ENCODE measurements at regions not wholly inside any gene's neighbourhood (a gene's known extent, or its start where the extent isn't known, plus 50 kb on each side); places are given as distances from the start of the nearest gene placed in this dataset.
"Not testable (repeated sequence)": the region's sequence is repeated elsewhere in the genome, so short reads cannot be mapped to it uniquely, and the experiment has no call there.

DNA sequence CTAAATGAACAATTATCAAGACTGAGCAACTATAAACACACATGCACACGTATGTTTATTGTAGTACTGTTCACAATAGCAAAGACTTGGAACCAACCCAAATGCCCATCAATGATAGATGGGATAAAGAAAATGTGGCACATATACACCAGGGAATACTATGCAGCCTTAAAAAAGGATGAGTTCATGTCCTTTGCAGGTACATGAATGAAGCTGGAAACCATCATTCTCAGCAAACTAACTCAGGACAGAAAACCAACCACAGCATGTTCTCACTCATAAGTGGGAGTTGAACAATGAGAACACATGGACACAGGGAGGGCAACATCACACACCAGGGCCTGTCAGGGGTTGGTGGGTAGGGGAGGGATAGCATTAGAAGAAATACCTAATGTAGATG is 445.4 kb downstream of the BCAT1 start:
- DNase-seq, result not testable (repeated sequence)

DNA sequence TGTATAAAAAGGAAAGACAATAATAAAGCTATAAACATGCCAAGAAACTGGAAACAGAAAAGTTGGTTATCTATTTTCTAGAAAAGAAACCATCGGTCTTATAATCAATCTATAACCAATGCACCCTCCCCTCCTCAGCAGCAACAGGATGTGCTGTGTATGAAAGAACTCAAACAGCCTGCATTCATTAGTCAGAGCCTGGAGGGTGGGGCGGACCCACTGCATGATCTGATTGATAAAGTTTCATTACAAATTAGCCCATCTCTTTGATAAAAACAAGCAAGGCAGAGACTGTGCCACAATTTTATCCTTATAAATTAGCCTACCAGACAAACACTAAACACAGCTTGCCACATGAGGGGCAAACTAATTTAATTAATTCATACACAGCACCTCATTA is 448.1 kb downstream of the BCAT1 start:
- DNase-seq, result no peak

- no peak for DNase-seq
These were observed 448.5 kb downstream of the BCAT1 start for GRCh38 chr12:24500421-24500820.

DNA sequence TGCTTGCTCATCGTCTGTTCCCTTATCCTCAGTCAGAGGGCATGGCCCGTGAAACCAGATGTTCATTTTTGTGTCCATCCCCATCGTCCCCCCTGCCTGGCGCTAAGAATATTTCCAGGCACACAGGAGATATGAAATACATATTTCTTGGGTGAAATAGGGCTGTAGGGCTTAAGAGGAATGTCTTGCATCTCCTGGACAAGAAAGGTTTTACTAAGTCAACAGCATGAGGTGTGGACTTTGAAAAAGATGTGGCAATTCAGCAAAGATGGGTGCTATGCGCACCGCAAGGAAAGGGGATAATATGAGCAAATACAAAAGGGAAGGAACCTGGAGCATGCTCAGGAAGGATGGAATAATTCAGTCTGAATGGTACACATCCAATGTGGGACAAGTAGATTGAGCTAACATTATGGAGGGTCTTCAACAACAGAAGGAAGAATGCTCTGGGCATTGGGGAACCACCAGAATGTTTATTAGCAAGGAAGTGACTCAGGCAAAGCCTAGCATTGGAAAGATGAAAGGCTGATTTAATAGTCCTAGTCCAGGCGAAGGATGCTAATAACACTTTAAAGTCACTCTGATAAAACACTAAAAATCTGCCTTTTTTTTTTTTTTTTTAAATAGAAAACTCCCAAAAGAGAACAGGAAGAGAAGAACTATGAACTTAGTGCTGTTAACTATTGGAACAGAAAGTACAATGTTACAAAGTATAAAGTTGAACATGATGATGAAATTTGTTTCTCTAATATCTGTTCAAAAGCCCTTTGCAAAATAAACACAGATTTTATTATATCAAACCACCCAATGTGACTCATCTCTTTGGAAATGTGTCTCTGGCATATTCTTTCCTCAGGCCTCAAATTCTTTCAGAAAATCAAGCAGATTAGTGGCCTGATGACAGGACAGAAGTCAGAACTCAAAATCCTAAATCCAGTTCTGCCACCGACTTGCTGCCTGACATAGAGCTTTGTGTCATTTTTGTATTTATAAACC is 449.5 kb downstream of the BCAT1 start:
- no peak for DNase-seq

DNA sequence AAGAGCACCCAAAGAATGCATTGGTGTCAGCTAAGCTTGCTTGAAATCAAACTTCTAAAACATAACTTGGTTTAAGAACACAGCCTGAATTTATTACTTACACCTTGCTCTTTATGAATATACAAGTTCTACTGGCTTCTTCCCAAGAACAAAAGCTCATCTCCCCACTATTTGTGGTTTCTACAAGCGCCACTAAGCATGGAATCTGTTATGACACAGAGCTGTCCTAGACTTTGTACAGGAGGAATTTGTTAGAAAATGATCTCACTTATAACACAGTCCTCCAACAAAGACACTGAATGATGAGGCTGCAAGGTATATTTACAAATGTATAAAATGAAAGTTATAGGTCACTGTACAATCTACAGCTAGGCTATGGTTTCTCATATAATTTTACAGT is 452.1 kb downstream of the BCAT1 start:
- no peak for DNase-seq

- DNase-seq, result no peak
These were observed 454.5 kb downstream of the BCAT1 start for GRCh38 chr12:24494401-24494800.

DNA sequence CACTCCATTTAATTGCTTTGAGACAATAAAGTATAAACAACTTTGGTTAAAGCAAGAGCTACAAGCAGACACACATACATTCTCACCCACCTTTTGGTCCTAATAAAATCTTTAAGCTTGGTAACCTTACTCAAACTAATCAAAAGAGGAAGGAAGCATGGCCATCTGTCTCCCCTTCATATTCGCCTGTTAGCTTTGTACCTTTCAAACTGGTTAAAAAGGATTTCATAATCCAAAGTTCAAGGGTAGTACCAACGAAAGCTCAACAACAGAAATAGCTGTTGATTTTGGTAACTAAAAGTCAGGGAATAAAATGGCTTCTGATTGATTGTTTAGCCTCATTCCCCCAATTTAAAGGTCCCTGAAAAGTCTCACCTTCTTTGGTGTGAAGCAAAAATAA is 456.9 kb downstream of the BCAT1 start:
- no peak for DNase-seq

GRCh38 chr12:24489939-24490338 is 459.0 kb downstream of the BCAT1 start:
- no peak for DNase-seq

- no peak for DNase-seq
These were observed 459.8 kb downstream of the BCAT1 start for GRCh38 chr12:24488906-24489619.

- no peak for DNase-seq
These were observed 460.8 kb downstream of the BCAT1 start for GRCh38 chr12:24488091-24488596.

- DNase-seq, result no peak
These were observed 461.3 kb downstream of the BCAT1 start for GRCh38 chr12:24487606-24488005.

DNA sequence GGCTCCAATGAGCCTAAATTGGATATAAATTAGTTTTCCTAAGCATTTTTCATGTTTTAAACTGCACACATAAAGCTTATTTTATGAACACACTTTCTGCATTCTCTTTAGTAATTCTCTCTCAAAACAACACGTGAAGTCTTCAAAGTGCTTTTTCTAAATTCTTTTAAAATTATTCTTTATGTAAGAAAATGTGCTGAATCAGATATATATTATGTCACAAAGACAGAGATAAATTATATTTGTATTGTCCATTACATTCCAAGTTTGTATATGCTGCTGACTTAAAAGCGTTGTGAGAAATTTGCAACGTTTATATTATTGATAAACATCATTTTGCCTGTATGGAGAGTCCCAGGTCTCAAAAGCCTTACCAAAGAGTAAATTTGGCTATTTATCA is 465.2 kb downstream of the BCAT1 start:
- DNase-seq, result no peak

GRCh38 chr12:24482882-24483604 is 465.9 kb downstream of the BCAT1 start:
- no peak for DNase-seq

DNA sequence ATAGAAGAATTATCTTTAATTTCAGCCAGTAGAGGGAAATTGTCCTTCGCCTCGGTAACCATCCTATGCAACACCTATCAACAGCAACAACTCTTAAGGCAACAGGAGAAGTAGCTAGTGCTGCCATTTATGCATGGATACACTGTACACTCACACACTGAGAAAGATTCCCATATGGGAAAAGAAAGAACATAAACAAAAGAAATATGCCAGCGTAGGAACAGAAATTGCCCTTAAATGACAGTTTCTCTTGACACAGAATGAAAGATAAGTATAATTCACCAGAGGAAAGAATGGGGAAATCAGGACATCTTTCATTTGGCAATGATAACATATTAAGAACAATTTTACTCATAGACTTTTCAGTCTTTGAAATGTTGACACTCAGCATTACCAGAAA is 466.9 kb downstream of the BCAT1 start:
- DNase-seq, result no peak

DNA sequence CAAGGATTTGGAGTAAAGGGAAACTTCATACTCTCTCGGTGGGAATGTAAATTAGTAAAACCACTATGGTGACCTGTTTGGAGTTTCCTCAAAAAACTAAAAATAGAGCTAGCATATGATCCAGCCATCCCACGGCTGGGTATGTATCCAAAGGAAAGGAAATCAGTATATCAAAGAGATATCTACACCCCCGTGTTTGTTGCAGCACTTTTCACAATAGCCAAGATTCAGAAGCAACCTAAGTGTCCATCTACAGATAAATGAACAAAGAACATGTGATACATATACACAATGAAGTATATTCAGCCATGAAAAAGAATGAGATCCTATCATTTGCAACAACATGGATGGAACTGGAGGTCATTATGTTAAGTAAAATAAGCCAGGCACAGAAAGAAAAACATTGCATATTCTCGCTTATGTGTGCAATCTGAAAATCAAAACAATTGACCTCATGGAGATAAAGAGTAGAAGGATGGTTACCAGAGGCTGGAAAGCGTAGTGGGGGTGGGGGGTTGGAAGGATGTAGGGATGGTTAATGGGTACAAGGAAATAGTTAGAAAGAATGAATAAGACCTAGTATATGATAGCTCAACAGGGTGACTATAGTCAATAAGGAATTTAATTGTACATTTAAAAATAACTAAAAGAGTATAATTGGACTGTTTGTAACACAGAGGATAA is 468.0 kb downstream of the BCAT1 start:
- no peak for DNase-seq

GRCh38 chr12:24479131-24479530 is 469.8 kb downstream of the BCAT1 start:
- DNase-seq, result no peak

DNA sequence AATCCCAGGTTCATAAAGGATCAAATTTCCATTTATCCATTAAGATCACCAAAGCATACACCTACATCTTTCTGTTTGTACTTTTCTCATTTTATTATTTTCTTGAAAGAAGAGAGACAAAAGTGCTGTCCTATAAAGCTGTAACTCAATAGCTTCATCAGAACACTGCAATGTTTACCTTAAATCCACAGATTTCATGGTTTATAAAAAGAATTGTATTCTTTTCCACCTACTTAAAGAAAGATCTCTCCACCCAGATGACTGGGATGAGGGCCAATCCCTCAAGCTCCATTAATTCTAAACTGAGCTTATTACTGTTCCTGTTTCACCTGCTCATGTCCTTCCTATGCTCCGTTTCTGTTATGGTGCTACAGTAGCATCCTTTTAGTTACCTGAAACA is 470.6 kb downstream of the BCAT1 start:
- no peak for DNase-seq

DNA sequence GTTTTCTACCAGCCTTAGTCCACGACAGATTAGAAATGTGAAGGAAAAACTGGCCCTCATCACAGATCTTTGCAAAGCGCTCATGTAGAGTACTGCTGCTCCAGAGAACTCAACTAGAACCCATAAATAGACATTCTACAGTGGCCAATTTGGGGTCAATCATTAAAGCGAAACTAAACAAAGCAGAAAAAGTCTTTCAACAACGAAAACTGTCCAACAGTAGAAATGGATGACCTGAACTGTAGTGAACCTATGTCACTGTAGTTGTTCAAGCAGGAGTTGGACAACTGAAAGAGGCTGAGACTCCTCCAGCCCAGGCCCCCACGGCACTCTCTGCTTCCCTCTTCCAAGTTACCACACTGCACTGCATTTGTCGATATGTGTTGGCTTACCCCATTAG is 472.6 kb downstream of the BCAT1 start:
- peak; percentile 13 for DNase-seq

DNA sequence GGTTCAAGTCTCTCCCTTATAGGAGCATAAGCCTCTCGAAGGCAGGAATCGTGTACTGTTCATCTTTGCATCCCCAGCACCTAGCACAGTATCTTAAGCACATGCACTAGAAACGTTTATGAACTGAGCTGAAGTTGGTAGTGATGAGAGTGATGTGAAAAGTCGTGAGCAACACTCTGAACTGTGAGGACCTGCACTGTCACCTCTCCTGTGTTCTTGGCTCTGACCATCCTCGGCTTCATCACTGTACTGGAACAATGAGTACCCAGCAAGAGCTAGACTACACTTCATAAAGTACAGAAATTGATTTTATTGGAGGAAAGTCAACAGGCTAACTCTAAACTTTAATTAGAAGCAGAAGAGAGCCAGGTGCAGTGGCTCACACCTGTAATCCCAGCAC is 473.6 kb downstream of the BCAT1 start:
- DNase-seq, result no peak

DNA sequence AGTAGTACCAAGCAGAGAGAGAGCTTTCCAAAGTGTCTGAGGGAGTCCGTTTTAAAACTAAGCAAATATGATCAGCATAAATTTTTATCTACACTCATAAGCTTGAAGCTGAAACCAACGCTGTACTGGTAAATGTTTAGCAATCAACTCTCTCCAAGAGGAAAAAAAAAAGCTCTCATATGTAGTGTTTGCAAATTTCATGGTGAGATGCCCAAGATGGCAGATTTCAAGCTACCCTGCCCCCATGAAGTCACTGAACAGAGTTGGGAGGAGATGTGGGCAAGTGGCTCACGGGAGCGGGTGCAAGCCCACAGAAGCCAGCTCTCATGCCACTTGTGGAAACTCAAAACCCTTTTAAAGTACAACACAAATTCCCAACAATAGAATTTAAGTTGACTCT is 475.8 kb downstream of the BCAT1 start:
- no peak for DNase-seq

DNA sequence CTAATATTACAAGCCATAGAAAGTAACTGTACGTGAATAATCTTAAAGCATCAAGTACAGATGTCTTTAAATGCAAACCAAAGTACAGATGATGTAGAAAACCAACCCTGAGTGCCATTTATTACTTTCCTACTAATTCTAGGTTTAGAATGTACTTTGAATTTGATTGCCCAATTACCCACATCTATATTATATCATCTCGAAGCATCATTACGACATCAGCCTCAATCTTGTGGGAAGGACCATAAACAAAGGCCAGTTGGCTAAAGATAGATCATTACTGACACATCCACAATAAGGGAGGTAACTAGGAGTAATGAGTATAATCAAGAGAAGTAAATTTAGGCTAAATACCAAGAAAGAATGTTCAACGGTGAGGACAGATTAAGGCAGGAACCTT is 478.9 kb downstream of the BCAT1 start:
- peak; percentile 20 for DNase-seq

- no peak for DNase-seq
These were observed 479.8 kb downstream of the BCAT1 start for GRCh38 chr12:24469089-24469488.

DNA sequence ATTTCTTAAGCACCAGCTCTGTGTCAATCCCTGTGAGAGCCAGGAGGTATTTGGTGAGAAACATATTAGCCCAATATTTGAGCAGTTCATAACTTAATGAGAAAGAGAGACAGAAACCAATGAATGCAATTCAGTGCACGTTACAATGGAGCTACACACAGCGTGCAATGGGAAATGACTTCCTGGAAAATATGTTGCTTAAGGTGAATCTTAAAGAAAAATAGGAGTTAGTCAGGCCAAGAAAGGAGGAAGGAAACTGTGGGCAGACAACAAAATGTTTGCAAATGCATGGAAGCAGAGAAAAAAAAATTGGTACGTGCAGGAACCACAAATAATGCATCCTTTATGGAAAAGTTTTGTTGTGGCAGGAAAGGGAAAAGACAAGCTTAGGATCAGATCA is 481.7 kb downstream of the BCAT1 start:
- DNase-seq, result no peak

Data from OCI-M1 (cell line).